Panc1 (cell line): ENCODE measurements at regions not wholly inside any gene's neighbourhood (a gene's known extent, or its start where the extent isn't known, plus 50 kb on each side); places are given as distances from the start of the nearest gene placed in this dataset.

Experiments used
- ATAC-seq: fragments of 200-7000 bp; cut with Tn5 transposase; 2 replicates; pipeline ENCODE4 v1.9.1; 2020; ENCODE audit warnings: mild to moderate bottlenecking, moderate library complexity
- BruUV-seq: library from RNA; stranded (reverse); fragments of 400-500 nt; replicated peaks from 2 replicates; lab custom pipeline; 2021; lab: Mats Ljungman, UMichigan
- CTCF ChIA-PET: fragments of 300-600 bp; sonication (Branson Sonifier 250); formaldehyde crosslinking; loops from one replicate; lab custom pipeline; 2022; ENCODE audit warnings: antibody characterized with exemption; lab: Charles Lee
- POLR2A ChIA-PET: fragments of 300-600 bp; sonication (Branson Sonifier 250); formaldehyde crosslinking; loops from one replicate; lab custom pipeline; 2022; ENCODE audit warnings: antibody characterized with exemption; lab: Charles Lee
- DNase-seq: peaks from one replicate; pipeline ENCODE4 v3.0.0-alpha.2; 2010; ENCODE audit warnings: low read depth, low spot score
- H3K27ac ChIP-seq: 2 replicates; pipeline ENCODE4 v1.5.1; 2011; ENCODE audit warnings: mild to moderate bottlenecking, low read length, inconsistent platforms
- H3K27me3 ChIP-seq: fragments of 200-500 bp; sonication (Bioruptor generic); 2 replicates; pipeline ENCODE4 v1.6.0; 2014; ENCODE audit warnings: low read length, inconsistent platforms; ENCODE audit not compliant: control insufficient read depth, insufficient read depth
- H3K36me3 ChIP-seq: fragments of 200-500 bp; sonication (Bioruptor generic); 2 replicates; pipeline ENCODE4 v1.5.1; 2014; ENCODE audit warnings: inconsistent platforms, mild to moderate bottlenecking, low read length, moderate library complexity; ENCODE audit not compliant: control insufficient read depth, insufficient read depth
- H3K4me1 ChIP-seq: 2 replicates; pipeline ENCODE4 v1.5.1; 2011; ENCODE audit warnings: inconsistent platforms, mild to moderate bottlenecking, low read length, moderate library complexity; ENCODE audit not compliant: control insufficient read depth, insufficient read depth
- H3K4me3 ChIP-seq, 2 experiments: 2 replicates each; pipeline ENCODE4 v1.5.1; 2011 to 2012; ENCODE audit warnings: low read depth in 2 of 2, low read length in 2 of 2, mild to moderate bottlenecking in 2 of 2, inconsistent platforms in 1 of 2, moderate library complexity in 1 of 2
- H3K9me3 ChIP-seq: fragments of 200-500 bp; sonication (Bioruptor generic); 2 replicates; pipeline ENCODE4 v1.5.1; 2014; ENCODE audit warnings: low read depth, mild to moderate bottlenecking, inconsistent platforms, low read length, moderate library complexity; ENCODE audit not compliant: control insufficient read depth, insufficient read depth
- POLR2AphosphoS5 ChIP-seq: IDR thresholded peaks from 2 replicates; pipeline ENCODE4 v1.6.1; 2012; ENCODE audit warnings: mild to moderate bottlenecking, low read depth, low read length, moderate library complexity
- SIN3A ChIP-seq: IDR thresholded peaks from 2 replicates; pipeline ENCODE4 v1.6.1; 2012; ENCODE audit warnings: low read depth, mild to moderate bottlenecking, low read length, moderate library complexity, borderline replicate concordance; ENCODE audit not compliant: insufficient read depth
- TCF7L2 ChIP-seq: IDR thresholded peaks from 2 replicates; pipeline ENCODE4 v1.6.1; 2011; ENCODE audit warnings: mild to moderate bottlenecking, low read depth, low read length, inconsistent platforms
- in situ Hi-C: cut with HindIII; loops from 2 replicates; pipeline ENCODE4 v1.10.0; 2016; ENCODE audit warnings: low sequenced_read_pairs, low pct_unique_long_range_greater_than_20kb
- intact Hi-C: fragments of 100-400 bp; cut with micrococcal nuclease; formaldehyde crosslinking; loops from one replicate; pipeline ENCODE4 v1.10.0; 2022; ENCODE audit not compliant: unreplicated experiment
- TF ChIP-seq, protein P1 (sequence below): fragments of 450-650 bp; IDR thresholded peaks from 2 replicates; pipeline ENCODE4 v1.5.1; 2017; ENCODE audit warnings: mild to moderate bottlenecking
- TF ChIP-seq, protein P2 (sequence below), 2 experiments: IDR thresholded peaks; 2 replicates each; pipeline ENCODE4 v1.6.1; 2011 to 2012; ENCODE audit warnings: low read depth in 2 of 2, control low read depth in 1 of 2, low read length in 1 of 2, mild to moderate bottlenecking in 1 of 2, moderate library complexity in 1 of 2; ENCODE audit not compliant: insufficient read depth in 1 of 2

DNA sequence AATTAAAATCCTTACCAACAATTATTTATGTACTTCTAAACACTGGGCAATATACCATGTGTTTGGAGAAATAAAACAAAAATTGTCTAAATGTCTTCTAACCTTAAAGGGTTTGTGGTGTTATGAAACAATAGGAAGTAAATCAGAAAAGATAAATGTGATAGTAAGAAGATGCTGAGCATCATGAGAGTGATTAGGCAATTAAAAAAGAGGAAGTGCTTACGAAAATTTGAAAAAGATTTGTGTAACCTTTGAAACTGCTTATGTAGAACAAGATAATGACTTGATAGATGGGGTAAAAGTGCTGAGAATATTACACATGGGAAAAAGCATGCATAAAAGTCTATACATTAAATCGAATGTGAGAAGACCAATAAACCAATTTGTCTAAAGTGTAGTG, 573.4 kb upstream of the CNTNAP2 start:
- POLR2A ChIA-PET = no interaction called here
- no TSS peak for BruUV-seq
- in situ Hi-C loops = no loop called here
- Histone ChIP-seq H3K27me3 (no peaks in the 10 kb centered on the region), H3K4me1 (no peaks in the 10 kb centered on the region), H3K4me3 (no peak overlapping the region), H3K27ac (no peak overlapping the region), H3K36me3 (no peaks in the 10 kb centered on the region), H3K9me3 (no peaks in the 10 kb centered on the region)
- CTCF ChIA-PET = no interaction called here
- intact Hi-C loops = no loop called here
- ATAC-seq (no peak), DNase-seq (no peak)
- no peak for TF ChIP-seq POLR2AphosphoS5

DNA sequence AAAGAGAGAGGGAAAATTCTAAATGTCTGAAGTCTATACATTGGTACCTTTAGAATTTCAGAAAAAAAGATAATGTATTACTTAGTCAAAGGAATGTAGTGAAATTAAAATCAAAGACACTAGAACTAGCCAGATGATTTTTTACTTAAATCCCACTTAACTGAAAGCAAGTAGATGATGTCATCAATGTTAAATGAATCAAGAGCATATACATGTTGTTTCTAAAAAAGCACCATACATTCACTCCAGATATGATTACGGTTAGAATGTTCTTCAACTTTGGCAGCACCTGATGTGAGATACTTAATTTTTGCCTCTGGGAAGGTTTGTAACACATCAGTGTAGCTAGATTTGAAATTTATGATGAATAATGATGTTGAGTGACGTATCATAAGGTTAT, 576.7 kb upstream of the CNTNAP2 start:
- DNase-seq (no peak), ATAC-seq (no peak)
- CTCF ChIA-PET = no interaction called here
- no peak for TF ChIP-seq SIN3A
- TF ChIP-seq, protein P1, sequence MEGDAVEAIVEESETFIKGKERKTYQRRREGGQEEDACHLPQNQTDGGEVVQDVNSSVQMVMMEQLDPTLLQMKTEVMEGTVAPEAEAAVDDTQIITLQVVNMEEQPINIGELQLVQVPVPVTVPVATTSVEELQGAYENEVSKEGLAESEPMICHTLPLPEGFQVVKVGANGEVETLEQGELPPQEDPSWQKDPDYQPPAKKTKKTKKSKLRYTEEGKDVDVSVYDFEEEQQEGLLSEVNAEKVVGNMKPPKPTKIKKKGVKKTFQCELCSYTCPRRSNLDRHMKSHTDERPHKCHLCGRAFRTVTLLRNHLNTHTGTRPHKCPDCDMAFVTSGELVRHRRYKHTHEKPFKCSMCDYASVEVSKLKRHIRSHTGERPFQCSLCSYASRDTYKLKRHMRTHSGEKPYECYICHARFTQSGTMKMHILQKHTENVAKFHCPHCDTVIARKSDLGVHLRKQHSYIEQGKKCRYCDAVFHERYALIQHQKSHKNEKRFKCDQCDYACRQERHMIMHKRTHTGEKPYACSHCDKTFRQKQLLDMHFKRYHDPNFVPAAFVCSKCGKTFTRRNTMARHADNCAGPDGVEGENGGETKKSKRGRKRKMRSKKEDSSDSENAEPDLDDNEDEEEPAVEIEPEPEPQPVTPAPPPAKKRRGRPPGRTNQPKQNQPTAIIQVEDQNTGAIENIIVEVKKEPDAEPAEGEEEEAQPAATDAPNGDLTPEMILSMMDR = no peak
- TF ChIP-seq, protein P2, sequence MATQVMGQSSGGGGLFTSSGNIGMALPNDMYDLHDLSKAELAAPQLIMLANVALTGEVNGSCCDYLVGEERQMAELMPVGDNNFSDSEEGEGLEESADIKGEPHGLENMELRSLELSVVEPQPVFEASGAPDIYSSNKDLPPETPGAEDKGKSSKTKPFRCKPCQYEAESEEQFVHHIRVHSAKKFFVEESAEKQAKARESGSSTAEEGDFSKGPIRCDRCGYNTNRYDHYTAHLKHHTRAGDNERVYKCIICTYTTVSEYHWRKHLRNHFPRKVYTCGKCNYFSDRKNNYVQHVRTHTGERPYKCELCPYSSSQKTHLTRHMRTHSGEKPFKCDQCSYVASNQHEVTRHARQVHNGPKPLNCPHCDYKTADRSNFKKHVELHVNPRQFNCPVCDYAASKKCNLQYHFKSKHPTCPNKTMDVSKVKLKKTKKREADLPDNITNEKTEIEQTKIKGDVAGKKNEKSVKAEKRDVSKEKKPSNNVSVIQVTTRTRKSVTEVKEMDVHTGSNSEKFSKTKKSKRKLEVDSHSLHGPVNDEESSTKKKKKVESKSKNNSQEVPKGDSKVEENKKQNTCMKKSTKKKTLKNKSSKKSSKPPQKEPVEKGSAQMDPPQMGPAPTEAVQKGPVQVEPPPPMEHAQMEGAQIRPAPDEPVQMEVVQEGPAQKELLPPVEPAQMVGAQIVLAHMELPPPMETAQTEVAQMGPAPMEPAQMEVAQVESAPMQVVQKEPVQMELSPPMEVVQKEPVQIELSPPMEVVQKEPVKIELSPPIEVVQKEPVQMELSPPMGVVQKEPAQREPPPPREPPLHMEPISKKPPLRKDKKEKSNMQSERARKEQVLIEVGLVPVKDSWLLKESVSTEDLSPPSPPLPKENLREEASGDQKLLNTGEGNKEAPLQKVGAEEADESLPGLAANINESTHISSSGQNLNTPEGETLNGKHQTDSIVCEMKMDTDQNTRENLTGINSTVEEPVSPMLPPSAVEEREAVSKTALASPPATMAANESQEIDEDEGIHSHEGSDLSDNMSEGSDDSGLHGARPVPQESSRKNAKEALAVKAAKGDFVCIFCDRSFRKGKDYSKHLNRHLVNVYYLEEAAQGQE (IDR thresholded peaks at IDR 0.05; ENCODE audit: insufficient read depth in 1 of 2, low read depth in 2 of 2, low read length in 1 of 2) = no peak
- POLR2A ChIA-PET = no interaction called here
- H3K36me3 ChIP-seq = no peaks in the 10 kb centered on the region
- no peaks in the 10 kb centered on the region for H3K9me3 ChIP-seq
- no TSS peak for BruUV-seq
- in situ Hi-C loops (no loop called here), intact Hi-C loops (no loop called here)
- H3K27me3 ChIP-seq = no peaks in the 10 kb centered on the region
- no peak overlapping the region for H3K27ac ChIP-seq
- H3K4me1 ChIP-seq = no peaks in the 10 kb centered on the region
- H3K4me3 ChIP-seq = no peak overlapping the region

DNA sequence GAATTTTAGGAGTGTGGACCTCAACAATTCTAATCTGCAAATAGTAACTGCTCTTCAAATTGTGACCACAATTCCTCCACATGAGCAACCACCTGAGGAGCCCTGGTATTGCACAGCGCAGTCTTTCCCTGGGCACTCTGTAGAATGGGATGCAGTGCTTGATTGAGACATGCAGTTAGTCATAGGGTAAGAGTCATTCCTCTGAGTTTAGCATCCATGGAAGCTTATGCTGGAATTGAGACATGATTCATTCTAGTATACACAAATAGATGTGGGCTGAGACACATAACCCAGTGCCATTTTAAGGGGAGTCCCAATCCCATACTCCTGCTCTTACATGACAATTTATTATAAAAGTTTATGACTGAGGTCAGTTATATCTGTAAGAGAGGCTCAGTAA, 582.3 kb upstream of the CNTNAP2 start:
- no TSS peak for BruUV-seq
- CTCF ChIA-PET = no interaction called here
- TF ChIP-seq TCF7L2 (no peak), SIN3A (no peak)
- TF ChIP-seq, protein P1 = no peak
- TF ChIP-seq, protein P2 (IDR thresholded peaks at IDR 0.05; ENCODE audit: insufficient read depth in 1 of 2, low read depth in 2 of 2, low read length in 1 of 2) = no peak
- Histone ChIP-seq H3K27ac (no peak overlapping the region), H3K36me3 (no peaks in the 10 kb centered on the region), H3K4me1 (no peaks in the 10 kb centered on the region), H3K4me3 (no peak overlapping the region), H3K9me3 (no peaks in the 10 kb centered on the region), H3K27me3 (no peaks in the 10 kb centered on the region)
- in situ Hi-C loops (no loop called here), intact Hi-C loops (no loop called here)
- no peak for DNase-seq
- no peak for ATAC-seq
- POLR2A ChIA-PET = no interaction called here
